ENCODE measurements at regions not wholly inside any gene's neighbourhood (a gene's known extent, or its start where the extent isn't known, plus 50 kb on each side); places are given as distances from the start of the nearest gene placed in this dataset.

GRCh38 chr3:17967111-17967510 is 224.7 kb upstream of the TBC1D5 start:
- TF ChIP-seq CTCF (IDR thresholded peaks at IDR 0.05; ENCODE audit: insufficient read depth, low read depth, low read length) = no peak
- TF ChIP-seq EZH2 (IDR thresholded peaks at IDR 0.05; ENCODE audit: insufficient read depth, low read length) = no peak

All from astrocyte (in vitro differentiated cells and primary cell).